ENCODE measurements at regions not wholly inside any gene's neighbourhood (a gene's known extent, or its start where the extent isn't known, plus 50 kb on each side); places are given as distances from the start of the nearest gene placed in this dataset.

- DNase-seq = no peak
- WGBS, 2 donors = 79 to 82% methylated on average over 5 of the region's 5 CpGs
- H3K27ac ChIP-seq = no peak overlapping the region
- H3K4me1 ChIP-seq = no peaks in the 10 kb centered on the region
- no peaks in the 10 kb centered on the region for H3K27me3 ChIP-seq
- no peaks in the 10 kb centered on the region for H3K9me3 ChIP-seq
- no peak overlapping the region for H3K4me3 ChIP-seq (replicated peaks in 1 of 3)
- intact Hi-C loops (cut with DNase I) = no loop called here
- TF ChIP-seq CTCF (IDR thresholded peaks at IDR 0.05) (no peak), POLR2A (IDR thresholded peaks at IDR 0.05) (no peak)
- H3K36me3 ChIP-seq = no peaks in the 10 kb centered on the region
These were observed 55.1 kb upstream of the LAMA2 start for GRCh38 chr6:128827675-128828464.

DNA sequence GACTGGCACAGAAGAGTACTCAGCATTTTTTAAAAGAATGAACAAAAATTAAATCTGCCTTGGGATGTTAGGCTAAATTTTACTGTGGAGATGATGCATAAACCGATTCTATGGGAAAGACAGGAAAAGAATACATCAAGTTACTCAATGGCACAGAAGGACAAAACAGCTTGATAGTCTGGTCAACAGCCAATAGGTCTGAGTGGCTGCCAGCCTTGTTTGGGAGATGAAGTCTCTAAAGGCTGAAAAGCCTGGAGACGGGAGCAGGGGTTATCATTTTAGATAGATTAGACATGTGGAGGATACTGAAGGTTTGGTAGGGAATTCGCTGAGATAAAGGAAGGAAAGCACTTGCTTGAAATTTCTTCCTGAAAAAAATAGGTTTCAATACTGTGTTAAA, 56.3 kb upstream of the LAMA2 start:
- no peak for DNase-seq
- intact Hi-C loops (cut with DNase I) = no loop called here
- 79 to 83% methylated on average over 3 of the region's 3 CpGs for WGBS, 2 donors
- Histone ChIP-seq H3K4me3 (replicated peaks in 1 of 3) (no peak overlapping the region), H3K9me3 (no peaks in the 10 kb centered on the region), H3K4me1 (no peaks in the 10 kb centered on the region), H3K36me3 (no peaks in the 10 kb centered on the region), H3K27me3 (no peaks in the 10 kb centered on the region), H3K27ac (no peak overlapping the region)
- TF ChIP-seq CTCF (IDR thresholded peaks at IDR 0.05) (no peak), POLR2A (IDR thresholded peaks at IDR 0.05) (no peak)

DNA sequence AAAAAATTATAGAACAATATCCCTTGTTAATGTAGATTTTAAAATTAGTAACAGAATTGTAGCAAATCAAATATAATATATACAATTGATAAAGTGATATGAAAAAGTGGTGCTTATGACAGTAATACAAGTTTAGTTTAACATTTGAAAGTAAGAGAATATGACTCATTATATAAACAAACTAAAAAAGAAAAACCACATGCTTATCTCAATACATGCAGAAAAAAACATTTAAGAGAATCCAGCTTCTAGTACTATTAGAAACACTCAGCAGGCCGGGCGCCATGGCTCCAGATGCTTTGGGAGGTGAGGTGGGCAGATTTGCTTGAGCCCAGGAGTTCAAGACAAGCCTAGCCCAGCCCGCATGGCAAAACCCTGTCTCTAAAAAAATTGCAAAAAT, 60.7 kb upstream of the LAMA2 start:
- TF ChIP-seq CTCF (IDR thresholded peaks at IDR 0.05) = no peak
- TF ChIP-seq POLR2A (IDR thresholded peaks at IDR 0.05) = no peak
- no peak for DNase-seq
- Histone ChIP-seq H3K27ac (no peak overlapping the region), H3K4me3 (replicated peaks in 1 of 3) (no peak overlapping the region), H3K36me3 (no peaks in the 10 kb centered on the region), H3K9me3 (no peaks in the 10 kb centered on the region), H3K27me3 (no peaks in the 10 kb centered on the region), H3K4me1 (no peaks in the 10 kb centered on the region)
- intact Hi-C loops (cut with DNase I) = no loop called here
- WGBS, 2 donors = 85 to 87% methylated on average over 3 of the region's 3 CpGs

GRCh38 chr6:128821116-128821515, 61.8 kb upstream of the LAMA2 start:
- Histone ChIP-seq H3K4me3 (replicated peaks in 1 of 3) (no peak overlapping the region), H3K36me3 (no peaks in the 10 kb centered on the region), H3K9me3 (no peaks in the 10 kb centered on the region), H3K27me3 (no peaks in the 10 kb centered on the region), H3K4me1 (no peaks in the 10 kb centered on the region), H3K27ac (no peak overlapping the region)
- DNase-seq = no peak
- 61 to 81% methylated on average over 2 of the region's 2 CpGs for WGBS, 2 donors
- TF ChIP-seq CTCF (IDR thresholded peaks at IDR 0.05) (no peak), POLR2A (IDR thresholded peaks at IDR 0.05) (no peak)
- intact Hi-C loops (cut with DNase I) = no loop called here

DNA sequence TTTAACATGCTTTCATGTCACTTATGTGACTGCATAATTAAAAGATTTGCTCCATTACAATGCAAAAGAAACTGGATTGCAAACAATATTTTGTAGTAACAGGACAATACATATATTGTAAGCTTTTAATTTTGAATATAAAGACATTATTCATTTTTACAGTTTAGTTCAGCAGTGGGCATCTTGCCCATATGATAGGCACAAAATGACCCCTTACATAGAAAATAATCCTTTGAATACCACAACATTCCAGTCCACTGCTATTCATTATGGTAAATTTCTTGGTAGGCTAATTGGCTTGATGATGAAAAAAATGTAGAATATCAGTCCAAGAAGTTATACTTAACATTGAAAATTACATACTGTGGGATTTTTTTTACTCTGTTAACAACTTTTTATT, 74.1 kb upstream of the LAMA2 start:
- Histone ChIP-seq H3K36me3 (no peaks in the 10 kb centered on the region), H3K4me3 (replicated peaks in 1 of 3) (no peak overlapping the region), H3K9me3 (no peaks in the 10 kb centered on the region), H3K27me3 (no peaks in the 10 kb centered on the region), H3K27ac (no peak overlapping the region), H3K4me1 (no peaks in the 10 kb centered on the region)
- DNase-seq = no peak
- no peak for TF ChIP-seq CTCF (IDR thresholded peaks at IDR 0.05)
- TF ChIP-seq POLR2A (IDR thresholded peaks at IDR 0.05) = no peak
- intact Hi-C loops (cut with DNase I) = no loop called here

Measured in thyroid gland (tissue), 4 donors.